SU-DHL-6 (cell line): ENCODE measurements at regions not wholly inside any gene's neighbourhood (a gene's known extent, or its start where the extent isn't known, plus 50 kb on each side); places are given as distances from the start of the nearest gene placed in this dataset.

Experiments used
- CTCF ChIP-seq: fragments of 200-600 bp; sonication (generic); IDR thresholded peaks from one replicate; pipeline ENCODE4 v1.5.1; 2017; ENCODE audit warnings: antibody characterized with exemption, mild to moderate bottlenecking, low read length, moderate library complexity; ENCODE audit not compliant: insufficient read depth, poor library complexity, severe bottlenecking
- EZH2phosphoT487 ChIP-seq: fragments of 200-600 bp; sonication (generic), shearing (Covaris generic); conservative IDR thresholded peaks from 2 replicates; pipeline ENCODE4 v1.6.1; 2018; ENCODE audit warnings: mild to moderate bottlenecking, antibody characterized with exemption, low read length, moderate library complexity, mixed read lengths

- TF ChIP-seq CTCF (no peak), EZH2phosphoT487 (no peak)
Measured at GRCh38 chr2:41460661-41461060, 587.2 kb upstream of the PKDCC start.
